SU-DHL-6 (cell line): ENCODE measurements at regions not wholly inside any gene's neighbourhood (a gene's known extent, or its start where the extent isn't known, plus 50 kb on each side); places are given as distances from the start of the nearest gene placed in this dataset.

Source experiments
- H2AFZ ChIP-seq: fragments of 200-600 bp; sonication (generic); 2 replicates; pipeline ENCODE4 v1.6.1; 2014; ENCODE audit warnings: low read depth, mild to moderate bottlenecking, moderate library complexity, mixed read lengths, antibody characterized with exemption, low read length; ENCODE audit not compliant: severe bottlenecking
- H3F3A ChIP-seq: fragments of 200-600 bp; shearing (Covaris generic); 2 replicates; pipeline ENCODE4 v1.6.0; 2016; ENCODE audit warnings: antibody characterized with exemption, mild to moderate bottlenecking; ENCODE audit not compliant: insufficient read depth
- H3K27ac ChIP-seq: fragments of 200-600 bp; sonication (generic); 2 replicates; pipeline ENCODE4 v1.5.1; 2016; ENCODE audit warnings: low read depth, mild to moderate bottlenecking, low read length, moderate library complexity, mixed read lengths
- H3K27me3 ChIP-seq: fragments of 200-600 bp; sonication (generic), shearing (Covaris generic); 2 replicates; pipeline ENCODE4 v1.6.0; 2014; ENCODE audit warnings: mild to moderate bottlenecking, low read length
- H3K36me3 ChIP-seq: fragments of 200-600 bp; sonication (generic); 2 replicates; pipeline ENCODE4 v1.6.1; 2014; ENCODE audit warnings: mild to moderate bottlenecking, low read length, mixed read lengths
- H3K4me2 ChIP-seq: fragments of 300-600, 200-600 bp; shearing (Covaris generic), sonication (generic); 2 replicates; pipeline ENCODE4 v1.6.0; 2014; ENCODE audit warnings: low read length, low read depth, mild to moderate bottlenecking; ENCODE audit not compliant: poor library complexity, severe bottlenecking
- H3K4me3 ChIP-seq: fragments of 200-600 bp; sonication (generic); 2 replicates; pipeline ENCODE4 v1.5.1; 2014; ENCODE audit warnings: antibody characterized with exemption, low read length, mild to moderate bottlenecking, mixed read lengths; ENCODE audit not compliant: insufficient read depth, poor library complexity, severe bottlenecking
- H3K79me2 ChIP-seq: fragments of 200-600 bp; sonication (generic); 2 replicates; pipeline ENCODE4 v1.6.1; 2014; ENCODE audit warnings: mild to moderate bottlenecking, low read length, moderate library complexity; ENCODE audit not compliant: insufficient read depth
- H3K9ac ChIP-seq: fragments of 200-600 bp; sonication (generic); 2 replicates; pipeline ENCODE4 v1.7.0; 2014; ENCODE audit warnings: mild to moderate bottlenecking, low read length
- H3K9me2 ChIP-seq: fragments of 200-600 bp; sonication (generic); replicated peaks from 2 replicates; pipeline ENCODE4 v1.6.1; 2014; ENCODE audit warnings: low read length; ENCODE audit not compliant: insufficient read depth
- H3K9me3 ChIP-seq: fragments of 200-600 bp; sonication (generic); 2 replicates; pipeline ENCODE4 v1.6.1; 2014; ENCODE audit warnings: low read length, mixed read lengths; ENCODE audit not compliant: insufficient read depth
- H4K20me1 ChIP-seq: fragments of 200-600 bp; sonication (generic); 2 replicates; pipeline ENCODE4 v1.6.1; 2014; ENCODE audit warnings: low read depth, mild to moderate bottlenecking, antibody characterized with exemption, low read length, moderate library complexity, mixed read lengths
- CTCF ChIP-seq: fragments of 200-600 bp; sonication (generic); IDR thresholded peaks from one replicate; pipeline ENCODE4 v1.5.1; 2017; ENCODE audit warnings: antibody characterized with exemption, mild to moderate bottlenecking, low read length, moderate library complexity; ENCODE audit not compliant: insufficient read depth, poor library complexity, severe bottlenecking
- EZH2phosphoT487 ChIP-seq: fragments of 200-600 bp; sonication (generic), shearing (Covaris generic); conservative IDR thresholded peaks from 2 replicates; pipeline ENCODE4 v1.6.1; 2018; ENCODE audit warnings: mild to moderate bottlenecking, antibody characterized with exemption, low read length, moderate library complexity, mixed read lengths

GRCh38 chr11:37612146-37612545 lies 1014.1 kb upstream of the RAG2 start:
- Histone ChIP-seq H2AFZ (no peak overlapping the region), H3K9me3 (no peaks in the 10 kb centered on the region), H3K9me2 (no peaks in the 10 kb centered on the region), H3K27me3 (no peaks in the 10 kb centered on the region), H3K36me3 (no peaks in the 10 kb centered on the region), H3K79me2 (no peaks in the 10 kb centered on the region), H3K4me2 (no peak overlapping the region), H3K27ac (no peak overlapping the region), H3K9ac (no peak overlapping the region), H4K20me1 (no peaks in the 10 kb centered on the region), H3F3A (no peaks in the 10 kb centered on the region), H3K4me3 (no peak overlapping the region)
- TF ChIP-seq CTCF (no peak), EZH2phosphoT487 (no peak)

DNA sequence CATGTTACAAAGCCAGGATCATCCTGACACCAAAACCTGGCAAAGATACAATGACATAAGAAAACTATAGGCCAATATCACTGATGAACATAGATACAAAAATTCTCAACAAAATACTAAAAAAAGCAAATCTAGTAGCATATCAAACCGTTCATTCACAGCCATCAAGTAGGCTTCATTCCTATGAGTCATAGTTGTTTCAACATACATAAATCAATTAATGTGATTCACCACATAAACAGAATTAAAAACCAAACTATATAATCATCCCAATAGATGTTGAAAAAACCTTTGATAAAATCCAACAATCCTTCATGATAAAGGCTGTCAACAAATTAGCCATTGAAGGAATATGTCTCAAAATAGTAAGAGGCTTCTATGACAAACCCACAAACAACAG lies 1007.2 kb upstream of the RAG2 start:
- Histone ChIP-seq H2AFZ (no peak overlapping the region), H4K20me1 (no peaks in the 10 kb centered on the region), H3F3A (no peaks in the 10 kb centered on the region), H3K27me3 (no peaks in the 10 kb centered on the region), H3K9me3 (no peaks in the 10 kb centered on the region), H3K27ac (no peak overlapping the region), H3K79me2 (no peaks in the 10 kb centered on the region), H3K4me3 (no peak overlapping the region), H3K9ac (no peak overlapping the region), H3K9me2 (no peaks in the 10 kb centered on the region), H3K36me3 (no peaks in the 10 kb centered on the region), H3K4me2 (no peak overlapping the region)
- TF ChIP-seq EZH2phosphoT487 (no peak), CTCF (no peak)

DNA sequence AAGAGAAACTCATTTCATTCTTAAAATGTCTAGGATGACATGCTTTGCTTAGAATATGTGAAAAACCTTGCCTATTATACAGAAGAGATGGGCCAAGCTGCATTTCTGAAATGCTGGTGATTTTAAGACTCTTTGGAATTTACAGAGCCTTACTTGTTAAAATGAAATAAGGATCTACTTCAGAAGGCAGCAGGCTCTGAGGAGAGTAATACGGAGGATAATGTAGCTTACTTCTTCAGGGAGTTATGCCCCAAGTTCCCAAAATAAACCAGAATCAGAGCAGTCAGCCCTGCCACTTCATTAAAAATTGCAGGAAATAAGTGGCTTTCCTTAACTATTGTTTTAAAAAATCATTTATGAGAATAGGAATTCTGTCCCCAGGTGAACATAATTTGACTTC lies 1000.3 kb upstream of the RAG2 start:
- Histone ChIP-seq H3K9me2 (no peaks in the 10 kb centered on the region), H3K9ac (no peak overlapping the region), H3K4me3 (no peak overlapping the region), H3K27ac (no peak overlapping the region), H4K20me1 (no peaks in the 10 kb centered on the region), H3K4me2 (no peak overlapping the region), H3F3A (no peaks in the 10 kb centered on the region), H3K9me3 (no peaks in the 10 kb centered on the region), H3K79me2 (no peaks in the 10 kb centered on the region), H2AFZ (no peak overlapping the region), H3K27me3 (no peaks in the 10 kb centered on the region), H3K36me3 (no peaks in the 10 kb centered on the region)
- TF ChIP-seq EZH2phosphoT487 (no peak), CTCF (no peak)

DNA sequence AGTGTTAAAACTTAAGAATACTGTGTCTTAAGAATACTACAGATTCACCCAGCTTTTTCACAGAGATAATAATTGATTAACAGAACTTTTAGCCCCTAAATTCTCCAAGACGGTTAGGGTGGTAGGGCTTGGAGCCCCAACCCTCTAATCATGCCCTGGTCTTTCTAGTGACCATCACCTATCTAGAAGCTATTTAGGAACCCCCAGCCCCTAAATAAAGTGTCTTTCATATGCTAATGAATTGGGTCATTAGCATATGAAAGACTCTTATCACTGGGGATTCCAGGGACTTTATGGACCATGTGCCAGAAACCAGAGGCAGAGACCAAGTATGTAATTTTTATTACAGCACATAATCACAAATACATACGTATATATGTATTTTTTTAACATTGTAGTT lies 999.7 kb upstream of the RAG2 start:
- H2AFZ ChIP-seq = no peak overlapping the region
- H3K27ac ChIP-seq = no peak overlapping the region
- H3K4me2 ChIP-seq = no peak overlapping the region
- no peaks in the 10 kb centered on the region for H4K20me1 ChIP-seq
- H3K27me3 ChIP-seq = no peaks in the 10 kb centered on the region
- H3K9ac ChIP-seq = no peak overlapping the region
- TF ChIP-seq CTCF = no peak
- TF ChIP-seq EZH2phosphoT487 = no peak
- H3K9me3 ChIP-seq = no peaks in the 10 kb centered on the region
- no peaks in the 10 kb centered on the region for H3K9me2 ChIP-seq
- no peaks in the 10 kb centered on the region for H3K36me3 ChIP-seq
- no peaks in the 10 kb centered on the region for H3F3A ChIP-seq
- no peak overlapping the region for H3K4me3 ChIP-seq
- H3K79me2 ChIP-seq = no peaks in the 10 kb centered on the region
